Thyroid gland (tissue), 4 donors: ENCODE measurements at regions not wholly inside any gene's neighbourhood (a gene's known extent, or its start where the extent isn't known, plus 50 kb on each side); places are given as distances from the start of the nearest gene placed in this dataset.

Experiments used
- DNase-seq, 2 donors: peaks; one replicate each; pipeline ENCODE4 v3.0.0-alpha.2; 2019
- H3K27ac ChIP-seq, 3 donors: fragments of 200-600 bp; sonication (generic); 1 replicate in 2 of 3; 2 replicates in 1 of 3; pipeline ENCODE4 v1.5.1; 2016 to 2019; ENCODE audit warnings: mild to moderate bottlenecking in 1 of 3, moderate library complexity in 1 of 3
- H3K27me3 ChIP-seq: fragments of 200-600 bp; sonication (generic); one replicate; pipeline ENCODE4 v1.5.1; 2019
- H3K36me3 ChIP-seq, 2 donors: fragments of 200-600 bp; sonication (generic); one replicate each; pipeline ENCODE4 v1.5.1; 2016 to 2019
- H3K4me1 ChIP-seq, 2 donors: fragments of 200-600 bp; sonication (generic); one replicate each; pipeline ENCODE4 v1.5.1; 2017 to 2019
- H3K4me3 ChIP-seq, 3 donors: fragments of 200-600 bp; sonication (generic); replicated peaks in 1 of 3; 1 replicate in 2 of 3; 2 replicates in 1 of 3; pipeline ENCODE4 v1.5.1; 2016; ENCODE audit warnings: mild to moderate bottlenecking in 1 of 3
- H3K9me3 ChIP-seq: fragments of 200-600 bp; sonication (generic); one replicate; pipeline ENCODE4 v1.5.1; 2017
- POLR2A ChIP-seq, 2 donors: fragments of 450-650 bp; IDR thresholded peaks; one replicate each; pipeline ENCODE4 v1.6.1; 2017; ENCODE audit warnings: antibody characterized with exemption in 2 of 2, mild to moderate bottlenecking in 2 of 2, moderate library complexity in 1 of 2
- WGBS, 2 donors: methylation state at CpG; one replicate each; pipeline ENCODE4 v1.1.5; 2017; 5-methylcytosine and 5-hydroxymethylcytosine counted together
- intact Hi-C: fragments of 100-400 bp; cut with DNase I; formaldehyde crosslinking; loops from one replicate; pipeline ENCODE4 v1.15.1; 2023
- TF ChIP-seq, protein P1 (sequence below), 6 experiments: fragments of 200-600 bp in 3 of 6; fragments of 450-650 bp in 3 of 6; sonication (generic) in 3 of 6; IDR thresholded peaks; one replicate each; pipeline ENCODE4 v1.5.1; 2016 to 2019; ENCODE audit warnings: antibody characterized with exemption in 6 of 6, mild to moderate bottlenecking in 2 of 6, inconsistent platforms in 1 of 6, moderate library complexity in 1 of 6

- Histone ChIP-seq H3K36me3 (no peaks in the 10 kb centered on the region), H3K9me3 (no peaks in the 10 kb centered on the region), H3K4me3 (no peak overlapping the region), H3K27ac (no peak overlapping the region), H3K4me1 (no peaks in the 10 kb centered on the region), H3K27me3 (no peaks in the 10 kb centered on the region)
- intact Hi-C loops: no loop called here
- WGBS, 2 donors: 78 to 80% methylated on average over 1 of the region's 1 CpG
- no peak for DNase-seq
- TF ChIP-seq POLR2A (IDR thresholded peaks at IDR 0.05): no peak
- TF ChIP-seq, protein P1, sequence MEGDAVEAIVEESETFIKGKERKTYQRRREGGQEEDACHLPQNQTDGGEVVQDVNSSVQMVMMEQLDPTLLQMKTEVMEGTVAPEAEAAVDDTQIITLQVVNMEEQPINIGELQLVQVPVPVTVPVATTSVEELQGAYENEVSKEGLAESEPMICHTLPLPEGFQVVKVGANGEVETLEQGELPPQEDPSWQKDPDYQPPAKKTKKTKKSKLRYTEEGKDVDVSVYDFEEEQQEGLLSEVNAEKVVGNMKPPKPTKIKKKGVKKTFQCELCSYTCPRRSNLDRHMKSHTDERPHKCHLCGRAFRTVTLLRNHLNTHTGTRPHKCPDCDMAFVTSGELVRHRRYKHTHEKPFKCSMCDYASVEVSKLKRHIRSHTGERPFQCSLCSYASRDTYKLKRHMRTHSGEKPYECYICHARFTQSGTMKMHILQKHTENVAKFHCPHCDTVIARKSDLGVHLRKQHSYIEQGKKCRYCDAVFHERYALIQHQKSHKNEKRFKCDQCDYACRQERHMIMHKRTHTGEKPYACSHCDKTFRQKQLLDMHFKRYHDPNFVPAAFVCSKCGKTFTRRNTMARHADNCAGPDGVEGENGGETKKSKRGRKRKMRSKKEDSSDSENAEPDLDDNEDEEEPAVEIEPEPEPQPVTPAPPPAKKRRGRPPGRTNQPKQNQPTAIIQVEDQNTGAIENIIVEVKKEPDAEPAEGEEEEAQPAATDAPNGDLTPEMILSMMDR (IDR thresholded peaks at IDR 0.05): no peak
Observed at GRCh38 chr12:126773491-126773890, 1493.5 kb upstream of the TMEM132C start.

GRCh38 chr12:126776026-126776655 is 1490.8 kb upstream of the TMEM132C start:
- Histone ChIP-seq H3K27ac (no peak overlapping the region), H3K4me3 (no peak overlapping the region), H3K27me3 (no peaks in the 10 kb centered on the region), H3K36me3 (no peaks in the 10 kb centered on the region), H3K4me1 (no peaks in the 10 kb centered on the region), H3K9me3 (no peaks in the 10 kb centered on the region)
- intact Hi-C loops: no loop called here
- WGBS, 2 donors: 66 to 80% methylated on average over 6 of the region's 6 CpGs
- no peak for DNase-seq
- TF ChIP-seq, protein P1 (IDR thresholded peaks at IDR 0.05): no peak
- no peak for TF ChIP-seq POLR2A (IDR thresholded peaks at IDR 0.05)

DNA sequence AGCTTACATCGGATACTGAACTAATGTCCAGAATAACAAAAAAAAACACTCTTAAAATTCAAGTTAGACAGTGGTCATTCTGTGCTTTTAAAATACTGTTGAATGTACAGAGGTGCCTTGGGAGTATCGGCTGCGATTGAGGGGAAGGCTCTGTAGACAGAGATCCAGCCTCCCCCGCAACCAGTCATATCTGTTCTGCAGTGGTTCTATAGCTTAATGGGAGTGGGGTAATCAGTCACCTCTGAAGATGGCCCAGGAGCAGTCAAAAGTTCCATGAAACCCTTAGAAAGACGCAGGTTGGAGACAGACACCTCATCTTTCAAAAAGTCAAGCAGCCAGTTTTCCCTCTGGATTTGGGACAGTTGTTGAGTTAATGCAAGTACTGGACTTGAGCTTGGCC is 1486.6 kb upstream of the TMEM132C start:
- WGBS, 2 donors: 88 to 89% methylated on average over 5 of the region's 5 CpGs
- H3K4me1 ChIP-seq: no peaks in the 10 kb centered on the region
- no peaks in the 10 kb centered on the region for H3K9me3 ChIP-seq
- no peaks in the 10 kb centered on the region for H3K27me3 ChIP-seq
- DNase-seq: no peak
- no peak for TF ChIP-seq POLR2A (IDR thresholded peaks at IDR 0.05)
- TF ChIP-seq, protein P1 (IDR thresholded peaks at IDR 0.05): no peak
- intact Hi-C loops: no loop called here
- H3K4me3 ChIP-seq: no peak overlapping the region
- H3K36me3 ChIP-seq: no peaks in the 10 kb centered on the region
- no peak overlapping the region for H3K27ac ChIP-seq

DNA sequence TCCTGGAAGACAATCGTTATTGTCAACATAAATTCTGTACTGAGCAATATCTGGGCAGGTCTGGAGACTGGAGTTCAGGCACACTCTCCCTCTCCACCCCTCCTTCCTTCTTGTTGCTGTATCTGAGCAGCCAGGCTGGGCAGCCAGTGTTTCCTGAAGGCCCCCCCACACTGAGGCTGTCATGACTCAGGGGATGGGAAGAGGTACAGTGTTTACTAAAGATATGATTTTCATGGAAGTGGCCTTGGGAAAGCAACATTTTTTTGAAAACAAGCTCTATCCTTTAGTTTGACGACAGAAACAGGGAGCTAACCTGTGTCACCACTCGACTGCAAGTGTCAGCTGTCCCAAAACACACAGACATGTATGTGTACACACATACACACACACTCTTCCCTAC is 1485.4 kb upstream of the TMEM132C start:
- Histone ChIP-seq H3K27ac (no peak overlapping the region), H3K36me3 (no peaks in the 10 kb centered on the region), H3K4me1 (no peaks in the 10 kb centered on the region), H3K4me3 (no peak overlapping the region), H3K27me3 (no peaks in the 10 kb centered on the region), H3K9me3 (no peaks in the 10 kb centered on the region)
- TF ChIP-seq, protein P1 (IDR thresholded peaks at IDR 0.05): no peak
- TF ChIP-seq POLR2A (IDR thresholded peaks at IDR 0.05): no peak
- 55 to 64% methylated on average over 3 of the region's 3 CpGs for WGBS, 2 donors
- intact Hi-C loops: no loop called here
- no peak for DNase-seq

GRCh38 chr12:126782083-126782482 is 1484.9 kb upstream of the TMEM132C start:
- intact Hi-C loops: no loop called here
- Histone ChIP-seq H3K36me3 (no peaks in the 10 kb centered on the region), H3K27me3 (no peaks in the 10 kb centered on the region), H3K27ac (no peak overlapping the region), H3K4me3 (no peak overlapping the region), H3K9me3 (no peaks in the 10 kb centered on the region), H3K4me1 (no peaks in the 10 kb centered on the region)
- TF ChIP-seq POLR2A (IDR thresholded peaks at IDR 0.05): no peak
- TF ChIP-seq, protein P1 (IDR thresholded peaks at IDR 0.05): no peak
- WGBS, 2 donors: 61 to 66% methylated on average over 2 of the region's 2 CpGs
- no peak for DNase-seq
